ENCODE measurements at regions not wholly inside any gene's neighbourhood (a gene's known extent, or its start where the extent isn't known, plus 50 kb on each side); places are given as distances from the start of the nearest gene placed in this dataset.

DNA sequence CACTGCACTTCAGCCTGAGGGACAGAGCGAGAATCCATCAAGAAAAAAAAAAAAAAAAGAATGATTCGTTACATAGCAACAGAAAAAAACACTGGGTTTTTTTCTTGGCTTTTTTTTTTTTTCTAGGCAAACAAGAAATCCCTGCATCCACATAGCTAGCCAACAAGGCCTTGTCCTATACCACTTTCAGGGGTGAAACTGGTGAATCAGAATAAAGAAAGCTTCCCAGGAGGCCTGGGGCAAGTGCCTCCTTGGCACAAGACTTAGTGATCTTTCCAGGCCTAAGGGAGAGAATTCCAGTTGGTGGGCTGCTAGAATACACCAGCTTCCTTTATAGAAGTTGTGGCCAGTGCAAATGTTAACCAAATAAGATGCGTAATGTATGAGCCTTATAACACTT is 90.0 kb downstream of the VCPKMT start:
- Histone ChIP-seq H3K79me2 (ENCODE audit: control insufficient read depth in 1 of 2, insufficient read depth in 2 of 2, low read length in 2 of 2) (no peaks in the 10 kb centered on the region), H3K27ac (ENCODE audit: low read depth, low read length) (no peak overlapping the region), H3K27me3 (replicated peaks in 1 of 4; ENCODE audit: control insufficient read depth in 3 of 4, extremely low read depth in 1 of 4, insufficient read depth in 3 of 4, low read length in 3 of 4) (no peaks in the 10 kb centered on the region; a peak in 1 of 7 replicates), H3K23me2 (ENCODE audit: low read depth, low read length) (no peaks in the 10 kb centered on the region; the same call in 1 of the 2 replicates), H3K4me3 (ENCODE audit: extremely low read depth in 1 of 4, insufficient read depth in 2 of 4, low read depth in 3 of 4, low read length in 4 of 4) (no peak overlapping the region), H2AFZ (ENCODE audit: low read length) (no peak overlapping the region), H4K8ac (ENCODE audit: extremely low read depth, insufficient read depth, low read length) (no peak overlapping the region), H3K23ac (ENCODE audit: insufficient read length) (no peak overlapping the region), H3K4me2 (ENCODE audit: insufficient read depth in 1 of 2, low read depth in 2 of 2, low read length in 2 of 2) (no peak overlapping the region), H4K5ac (ENCODE audit: insufficient read length, low read depth, low read length) (no peak overlapping the region), H4K20me1 (replicated peaks in 1 of 2; ENCODE audit: control insufficient read depth in 1 of 2, insufficient read depth in 2 of 2, low read length in 2 of 2) (no peaks in the 10 kb centered on the region), H3K9me3 (ENCODE audit: insufficient read depth in 2 of 2, low read depth in 1 of 2, low read length in 1 of 2) (peaks cover 3 to 4% of the 10 kb centered on the region in 2 experiments; a peak in 2 of 4 replicates), H2BK12ac (ENCODE audit: low read depth, low read length) (no peak overlapping the region), H2BK5ac (ENCODE audit: low read depth, low read length) (no peak overlapping the region), H3K79me1 (ENCODE audit: low read depth, low read length) (no peaks in the 10 kb centered on the region), H3K9ac (replicated peaks in 1 of 4; ENCODE audit: extremely low read depth in 1 of 4, low read depth in 3 of 4, low read length in 3 of 4) (no peak overlapping the region), H3K56ac (replicated peaks; ENCODE audit: insufficient read length, low read depth, low read length) (no peak overlapping the region), H3K4me1 (replicated peaks in 1 of 4; ENCODE audit: control insufficient read depth in 3 of 4, insufficient read depth in 4 of 4, low read length in 3 of 4) (no peaks in the 10 kb centered on the region), H3K18ac (ENCODE audit: extremely low read depth, low read length) (no peak overlapping the region), H3K36me3 (ENCODE audit: control insufficient read depth in 2 of 4, insufficient read depth in 4 of 4, low read length in 3 of 4) (no peaks in the 10 kb centered on the region), H2AK5ac (ENCODE audit: low read depth, low read length) (no peak overlapping the region), H2BK20ac (ENCODE audit: low read length) (no peak overlapping the region), H2BK120ac (replicated peaks; ENCODE audit: low read depth, low read length) (no peak overlapping the region), H4K91ac (replicated peaks; ENCODE audit: insufficient read length, low read length) (no peak overlapping the region), H3K14ac (ENCODE audit: insufficient read length) (no peak overlapping the region), H2BK15ac (ENCODE audit: low read length) (no peak overlapping the region), H3K4ac (replicated peaks; ENCODE audit: insufficient read length, low read depth, low read length) (no peak overlapping the region)
- no peak for TF ChIP-seq SP4 (IDR thresholded peaks at IDR 0.05; ENCODE audit: low read length)
- TF ChIP-seq KDM5A (IDR thresholded peaks at IDR 0.05; ENCODE audit: low read length): no peak
- no peak for TF ChIP-seq SIN3A (conservative IDR thresholded peaks at IDR 0.05 in 1 of 2, IDR thresholded peaks at IDR 0.05 in 1 of 2; ENCODE audit: low read depth in 1 of 2, low read length in 2 of 2)
- TF ChIP-seq RBBP5 (IDR thresholded peaks at IDR 0.05; ENCODE audit: borderline replicate concordance, low read depth, low read length): no peak
- CTCF ChIA-PET (ENCODE audit: partially characterized antibody): interaction anchor here (1.2 to 1.7 kb wide), 2 partner anchors 43 to 147 kb away, joined by 3 to 4 read pairs; no protein-coding TSS in a partner anchor
- POLR2A ChIA-PET (ENCODE audit: partially characterized antibody): no interaction called here
- WGBS, 2 experiments (ENCODE audit: extremely low coverage in 1 of 2, insufficient coverage in 1 of 2, insufficient read length in 1 of 2, insufficient replicate concordance in 2 of 2, low coverage in 1 of 2, low lambda C conversion rate in 2 of 2, missing lambda C conversion rate in 1 of 2): 100% methylated on average over 2 of the region's 3 CpGs; no CpG with 5 or more reads in 1 of the 2 experiments
- FAIRE-seq (no peak), DNase-seq (ENCODE audit: low read depth in 1 of 2, low spot score in 2 of 2) (no peak)

Data from H1 (cell line).